Right atrium auricular region (tissue), 2 donors: ENCODE measurements at regions not wholly inside any gene's neighbourhood (a gene's known extent, or its start where the extent isn't known, plus 50 kb on each side); places are given as distances from the start of the nearest gene placed in this dataset.

ENCODE experiments used
- DNase-seq: peaks from one replicate; pipeline ENCODE4 v3.0.0-alpha.2; 2019; ENCODE audit warnings: low spot score
- H3K27ac ChIP-seq, 2 donors: fragments of 200-600 bp; sonication (generic); 1 replicate in 1 of 2; 2 replicates in 1 of 2; pipeline ENCODE4 v1.5.1; 2016 to 2019
- H3K27me3 ChIP-seq, 2 donors: fragments of 200-600 bp; sonication (generic); one replicate each; pipeline versions ENCODE4 v1.5.1 to v1.6.0; 2017 to 2019
- H3K36me3 ChIP-seq: fragments of 200-600 bp; sonication (generic); one replicate; pipeline ENCODE4 v1.5.1; 2016
- H3K4me1 ChIP-seq, 2 donors: fragments of 200-600 bp; sonication (generic); one replicate each; pipeline versions ENCODE4 v1.5.1 to v1.6.0; 2017 to 2019
- H3K4me3 ChIP-seq, 2 donors: fragments of 200-600 bp; sonication (generic); 1 replicate in 1 of 2; 2 replicates in 1 of 2; pipeline ENCODE4 v1.5.1; 2017 to 2019; ENCODE audit warnings: mild to moderate bottlenecking in 1 of 2, moderate library complexity in 1 of 2
- H3K9me3 ChIP-seq, 2 donors: fragments of 200-600 bp; sonication (generic); one replicate each; pipeline ENCODE4 v1.5.1; 2019
- CTCF ChIP-seq, 2 donors: fragments of 200-600 bp; sonication (generic); IDR thresholded peaks; one replicate each; pipeline ENCODE4 v1.5.1; 2019; ENCODE audit warnings: antibody characterized with exemption in 2 of 2

- no peak for DNase-seq
- no peaks in the 10 kb centered on the region for H3K9me3 ChIP-seq
- H3K36me3 ChIP-seq, result no peaks in the 10 kb centered on the region
- no peak overlapping the region for H3K4me3 ChIP-seq
- no peaks in the 10 kb centered on the region for H3K4me1 ChIP-seq
- H3K27me3 ChIP-seq, result no peaks in the 10 kb centered on the region
- TF ChIP-seq CTCF (IDR thresholded peaks at IDR 0.05), result no peak
- H3K27ac ChIP-seq, result no peak overlapping the region
These were observed 80.9 kb downstream of the HMX1 start for GRCh38 chr4:8790749-8791148.

DNA sequence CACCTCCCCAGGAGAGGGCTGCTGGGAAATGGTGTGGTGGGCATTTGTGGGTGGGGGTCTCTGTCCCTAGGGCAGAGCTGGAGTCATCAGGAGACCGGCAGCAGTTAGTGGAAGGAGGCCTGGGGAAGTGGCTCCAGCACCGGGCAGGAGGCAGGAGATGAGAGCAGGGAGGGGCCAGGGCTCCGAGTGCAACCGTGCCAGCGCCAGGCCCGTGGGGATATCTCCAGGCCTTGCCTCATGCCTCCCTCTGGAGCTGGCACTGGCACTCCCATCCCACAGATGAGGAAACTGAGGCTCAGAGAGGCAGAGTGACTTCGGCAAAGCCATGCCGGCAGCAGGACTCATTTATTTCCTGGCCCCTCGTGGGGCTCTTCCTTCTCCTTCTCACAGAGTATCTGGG lies 83.5 kb downstream of the HMX1 start:
- TF ChIP-seq CTCF (IDR thresholded peaks at IDR 0.05), result no peak
- no peak for DNase-seq
- Histone ChIP-seq H3K27me3 (no peaks in the 10 kb centered on the region), H3K36me3 (no peaks in the 10 kb centered on the region), H3K4me1 (no peaks in the 10 kb centered on the region), H3K27ac (no peak overlapping the region), H3K9me3 (no peaks in the 10 kb centered on the region), H3K4me3 (no peak overlapping the region)

DNA sequence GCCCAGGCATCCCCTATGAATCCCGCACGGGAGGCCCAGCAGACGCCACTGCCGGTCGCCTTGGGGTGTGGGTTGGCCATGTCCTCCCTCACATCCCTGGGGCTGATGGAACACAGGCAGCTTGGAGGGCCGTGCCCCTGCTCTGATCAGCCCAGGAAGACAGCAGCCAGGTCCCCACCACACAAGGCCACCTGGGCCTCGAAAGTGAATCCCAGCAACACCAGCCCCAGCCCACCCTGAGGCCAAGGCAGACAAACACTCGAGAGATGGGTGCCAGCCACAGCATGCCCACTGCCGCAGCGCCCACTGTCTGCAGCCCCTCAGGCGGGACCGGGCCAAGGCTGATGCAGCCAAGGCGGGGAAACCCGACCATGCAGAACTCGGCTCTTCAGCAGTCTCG lies 85.5 kb downstream of the HMX1 start:
- Histone ChIP-seq H3K9me3 (no peaks in the 10 kb centered on the region), H3K4me1 (no peaks in the 10 kb centered on the region), H3K4me3 (no peak overlapping the region), H3K27ac (no peak overlapping the region), H3K36me3 (no peaks in the 10 kb centered on the region), H3K27me3 (no peaks in the 10 kb centered on the region)
- TF ChIP-seq CTCF (IDR thresholded peaks at IDR 0.05), result no peak
- no peak for DNase-seq

DNA sequence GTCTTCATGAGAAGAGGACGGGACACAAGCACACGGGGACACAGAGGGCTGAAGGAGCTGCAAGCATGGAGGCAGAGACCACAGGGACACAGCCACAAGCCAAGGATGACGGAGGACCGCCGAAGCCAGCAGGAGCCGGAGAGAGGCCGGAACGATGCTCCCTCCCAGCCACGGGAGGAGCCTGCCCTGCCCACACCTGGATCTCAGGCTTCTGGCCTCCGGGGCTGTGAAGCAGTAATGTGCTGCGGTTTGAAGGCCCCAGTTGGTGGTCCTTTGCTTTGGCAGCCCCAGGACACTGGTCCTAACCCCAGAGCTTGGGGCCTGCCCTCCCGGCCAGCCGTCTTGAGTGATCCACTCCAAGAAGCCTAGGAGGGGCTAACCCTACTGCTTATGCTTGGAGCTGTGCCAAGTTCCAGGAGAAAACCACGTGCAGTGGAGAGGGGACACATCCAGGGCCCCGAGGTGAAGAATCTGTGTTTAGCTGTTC lies 85.9 kb downstream of the HMX1 start:
- H3K36me3 ChIP-seq, result no peaks in the 10 kb centered on the region
- H3K9me3 ChIP-seq, result no peaks in the 10 kb centered on the region
- DNase-seq, result no peak
- H3K27ac ChIP-seq, result no peak overlapping the region
- TF ChIP-seq CTCF (IDR thresholded peaks at IDR 0.05), result no peak
- no peaks in the 10 kb centered on the region for H3K27me3 ChIP-seq
- no peak overlapping the region for H3K4me3 ChIP-seq
- H3K4me1 ChIP-seq, result no peaks in the 10 kb centered on the region

DNA sequence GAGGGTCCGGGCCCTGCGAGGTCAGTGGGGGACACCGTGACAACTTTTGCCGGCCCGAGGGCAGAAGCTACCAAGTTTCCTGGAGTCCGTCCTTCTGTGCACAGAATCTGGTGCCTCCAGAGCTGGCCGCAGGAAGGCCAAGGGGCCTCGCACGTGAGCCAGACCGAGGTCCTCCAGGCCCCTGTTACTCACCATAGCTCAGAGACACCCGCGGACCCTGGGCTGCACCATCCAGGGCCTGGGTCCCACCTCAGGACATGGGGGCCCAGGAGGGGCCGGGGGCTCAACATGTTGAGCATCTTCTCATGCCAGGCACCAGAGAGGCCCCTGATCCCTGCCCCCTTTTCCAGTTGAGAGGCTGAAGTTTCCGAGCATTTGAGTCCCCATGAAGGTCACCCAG lies 87.9 kb downstream of the HMX1 start:
- Histone ChIP-seq H3K27ac (no peak overlapping the region), H3K27me3 (no peaks in the 10 kb centered on the region), H3K4me1 (no peaks in the 10 kb centered on the region), H3K9me3 (no peaks in the 10 kb centered on the region), H3K36me3 (no peaks in the 10 kb centered on the region), H3K4me3 (no peak overlapping the region)
- TF ChIP-seq CTCF (IDR thresholded peaks at IDR 0.05), result no peak
- DNase-seq, result no peak

GRCh38 chr4:8782135-8782534 lies 89.5 kb downstream of the HMX1 start:
- no peak for TF ChIP-seq CTCF (IDR thresholded peaks at IDR 0.05)
- H3K27me3 ChIP-seq, result no peaks in the 10 kb centered on the region

More at GRCh38 chr4:8782135-8782534, 89.5 kb downstream of the HMX1 start:
- Histone ChIP-seq H3K9me3 (no peaks in the 10 kb centered on the region), H3K27ac (no peak overlapping the region), H3K4me3 (no peak overlapping the region), H3K4me1 (no peaks in the 10 kb centered on the region), H3K36me3 (no peaks in the 10 kb centered on the region)
- no peak for DNase-seq
